Right forelimb (tissue), 1 donor: ENCODE measurements at regions not wholly inside any gene's neighbourhood (a gene's known extent, or its start where the extent isn't known, plus 50 kb on each side); places are given as distances from the start of the nearest gene placed in this dataset.

Experiments used
- DNase-seq: peaks from one replicate; pipeline ENCODE4 v3.0.0-alpha.2; 2018

- DNase-seq, result no peak
Observed at GRCh38 chr14:65937079-65937959, 524.8 kb downstream of the FUT8 start.

- no peak for DNase-seq
Observed at GRCh38 chr14:65937960-65938316, 525.4 kb downstream of the FUT8 start.

DNA sequence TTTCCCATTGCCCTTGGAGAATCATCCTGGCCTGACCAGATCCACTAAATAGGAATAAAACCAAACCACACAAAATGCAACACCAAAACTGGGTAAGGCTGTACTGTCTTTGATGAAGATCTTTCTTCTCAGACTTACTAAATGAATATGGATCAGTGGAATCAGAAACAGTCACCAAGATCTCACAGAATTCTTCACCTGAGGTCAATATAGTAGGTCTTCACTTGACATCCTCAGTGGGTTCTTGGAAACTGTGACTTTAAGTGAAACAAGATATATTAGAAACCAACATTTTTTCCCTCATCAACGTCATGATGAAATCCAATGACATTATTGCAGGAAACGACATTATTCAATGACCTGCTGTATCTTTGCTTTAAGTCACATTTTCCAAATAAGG, 526.2 kb downstream of the FUT8 start:
- DNase-seq, result no peak

DNA sequence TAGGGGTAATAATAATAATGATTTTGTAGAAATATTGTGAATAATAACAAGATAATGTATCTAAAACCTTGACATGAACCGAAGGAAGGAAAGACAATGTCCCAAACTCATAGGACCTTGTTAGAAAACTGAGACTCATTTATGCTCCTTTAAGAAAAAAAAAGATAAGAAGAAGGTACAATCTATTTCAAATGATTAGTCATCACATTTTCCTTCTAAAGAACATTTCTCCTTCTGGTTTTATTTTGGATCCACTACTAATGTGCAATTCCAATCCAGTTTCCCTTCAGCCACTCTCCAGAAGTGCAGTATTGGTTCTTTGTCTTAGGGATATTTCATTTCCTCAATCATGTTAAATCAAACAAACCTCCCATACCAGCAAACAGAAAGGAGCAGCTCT, 526.7 kb downstream of the FUT8 start:
- no peak for DNase-seq

GRCh38 chr14:65940056-65940735, 527.7 kb downstream of the FUT8 start:
- DNase-seq, result no peak

- no peak for DNase-seq
Observed at GRCh38 chr14:65941091-65941490, 528.6 kb downstream of the FUT8 start.

DNA sequence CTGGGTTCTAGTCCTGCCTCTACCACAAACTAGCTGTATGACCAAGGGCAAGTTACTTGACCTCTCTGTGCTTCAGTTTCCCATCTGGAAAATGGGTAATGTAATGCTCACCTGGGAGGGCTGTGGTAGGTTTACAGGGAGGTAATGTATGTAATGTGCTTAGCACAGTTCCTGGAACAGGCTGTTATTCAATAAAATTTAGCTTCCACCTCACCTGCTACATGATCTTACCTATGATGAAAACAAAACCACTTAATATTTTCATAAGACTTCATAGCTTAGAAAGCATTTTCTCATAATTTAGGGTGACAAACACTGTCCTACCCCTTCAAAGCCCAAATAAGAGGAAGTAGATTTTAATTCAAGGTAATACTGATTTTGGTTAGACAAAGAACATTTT, 530.6 kb downstream of the FUT8 start:
- no peak for DNase-seq

GRCh38 chr14:65943916-65944410, 531.4 kb downstream of the FUT8 start:
- no peak for DNase-seq

GRCh38 chr14:65945327-65945726, 532.8 kb downstream of the FUT8 start:
- DNase-seq, result no peak

DNA sequence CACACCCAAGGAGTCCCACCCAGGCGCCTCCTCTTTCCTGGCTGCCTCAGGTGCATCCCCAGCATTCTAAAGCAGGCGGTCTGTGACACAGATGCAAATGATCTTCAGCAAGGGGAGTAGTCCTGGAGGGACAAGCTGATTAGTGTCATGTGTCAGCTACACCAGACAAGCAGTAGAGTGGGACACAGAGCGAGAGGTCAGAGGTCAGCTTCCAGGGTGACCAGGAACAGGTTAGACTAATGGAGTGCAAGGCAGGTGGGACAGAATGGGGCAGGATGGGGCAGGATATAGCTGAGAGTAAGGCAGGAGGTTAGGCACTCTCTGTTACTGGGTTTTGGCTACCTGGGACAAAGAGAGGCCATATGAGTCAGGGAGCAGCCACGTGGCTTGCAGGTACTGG, 534.0 kb downstream of the FUT8 start:
- no peak for DNase-seq

DNA sequence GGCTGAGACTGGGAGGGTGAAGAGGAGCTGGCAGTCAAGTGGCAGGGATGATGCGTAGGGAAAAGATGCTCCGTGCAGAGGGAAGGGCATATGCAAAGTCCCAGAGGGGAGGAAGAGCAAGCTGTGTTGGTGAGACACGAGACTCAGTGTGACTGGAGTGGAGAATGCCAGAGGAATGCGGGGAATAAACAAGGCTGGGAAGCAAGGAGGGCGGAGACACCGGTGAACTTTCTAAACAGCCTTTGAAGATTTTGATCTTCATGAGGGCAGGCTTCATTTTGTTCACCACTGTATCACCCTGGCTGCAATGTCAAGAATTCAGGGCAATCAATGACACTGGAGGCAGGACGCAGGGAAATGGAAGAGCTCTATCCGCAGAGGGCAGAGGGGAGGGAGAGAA, 535.8 kb downstream of the FUT8 start:
- DNase-seq, result no peak

- DNase-seq, result no peak
Observed at GRCh38 chr14:65949711-65950516, 536.3 kb upstream of the CCDC196 start.

GRCh38 chr14:65954942-65955341, 531.2 kb upstream of the CCDC196 start:
- no peak for DNase-seq

GRCh38 chr14:65957631-65958205, 528.5 kb upstream of the CCDC196 start:
- DNase-seq, result no peak

DNA sequence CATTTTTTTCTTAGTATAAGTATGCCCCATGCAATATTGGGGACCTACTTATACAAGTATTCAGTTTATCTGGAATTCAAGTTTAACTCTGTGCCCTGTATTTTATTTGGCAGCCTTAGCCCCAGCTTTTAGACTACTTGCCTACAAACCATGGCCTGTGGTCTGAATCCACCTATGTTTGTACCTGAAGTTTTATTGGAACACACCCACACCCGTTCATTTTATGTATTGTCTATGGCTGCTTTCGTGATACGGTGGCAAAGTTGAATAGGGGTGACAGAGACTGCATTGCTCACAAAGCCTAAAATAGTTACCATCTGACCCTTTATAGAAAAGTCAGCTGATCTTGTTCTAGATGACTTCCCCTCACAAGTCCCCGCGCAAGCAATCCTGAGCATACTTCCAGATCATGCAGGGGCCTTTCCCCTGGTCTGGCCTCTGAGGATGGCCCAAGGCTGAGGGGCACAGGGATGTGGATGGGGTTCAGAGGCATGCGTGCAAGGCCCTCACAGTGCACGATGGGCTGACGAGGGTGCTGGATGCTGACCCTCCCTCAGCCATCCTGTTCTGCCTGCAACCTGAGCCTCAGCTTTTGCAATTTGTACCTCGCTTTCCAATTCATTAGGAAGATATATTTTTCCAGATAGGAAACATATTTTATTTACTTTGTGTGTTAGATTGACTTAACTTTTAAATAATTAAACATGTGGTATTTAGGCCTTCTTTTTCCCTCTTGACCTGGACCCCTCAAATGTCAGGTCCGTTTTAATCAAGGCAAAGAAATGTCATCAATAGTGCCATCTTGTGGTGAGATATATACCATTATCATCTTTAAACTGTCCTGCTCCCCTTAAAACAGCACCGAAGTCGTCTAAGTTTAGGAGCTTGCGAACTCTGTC, 527.3 kb upstream of the CCDC196 start:
- DNase-seq, result no peak

GRCh38 chr14:65959563-65960024, 526.6 kb upstream of the CCDC196 start:
- no peak for DNase-seq

GRCh38 chr14:65961004-65961403, 525.2 kb upstream of the CCDC196 start:
- no peak for DNase-seq

GRCh38 chr14:65962952-65963351, 523.2 kb upstream of the CCDC196 start:
- DNase-seq, result no peak

GRCh38 chr14:65964366-65964765, 521.8 kb upstream of the CCDC196 start:
- no peak for DNase-seq

DNA sequence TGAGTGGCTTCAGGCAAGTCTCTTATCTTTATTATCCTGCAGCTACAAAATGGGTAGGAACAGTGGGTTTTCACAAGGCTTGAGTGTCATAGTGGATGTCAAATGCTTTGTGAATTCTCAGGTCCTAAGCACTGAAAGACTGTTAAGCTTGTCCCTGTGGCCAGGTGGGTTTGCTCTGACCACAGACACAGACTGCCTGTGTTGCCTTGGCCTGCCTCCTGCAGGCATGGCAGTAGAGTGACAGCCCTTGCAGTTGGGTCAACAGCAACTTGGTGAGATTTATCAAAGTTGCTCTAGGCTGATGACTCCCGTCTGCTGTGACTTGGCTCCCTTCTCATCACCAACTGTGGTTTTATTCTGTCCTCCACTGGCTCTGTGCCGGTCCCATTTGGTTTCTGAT, 520.0 kb upstream of the CCDC196 start:
- no peak for DNase-seq

GRCh38 chr14:65972346-65972870, 513.8 kb upstream of the CCDC196 start:
- DNase-seq, result no peak

- no peak for DNase-seq
Observed at GRCh38 chr14:65972891-65973290, 513.3 kb upstream of the CCDC196 start.
